ENCODE measurements at regions not wholly inside any gene's neighbourhood (a gene's known extent, or its start where the extent isn't known, plus 50 kb on each side); places are given as distances from the start of the nearest gene placed in this dataset.
A peak's percentile ranks its signal among the peaks of the same experiment; 100 is the strongest.
"Not testable (repeated sequence)": the region's sequence is repeated elsewhere in the genome, so short reads cannot be mapped to it uniquely, and the experiment has no call there.

GRCh38 chr9:30065888-30066287 is 2318.6 kb upstream of the ACO1 start:
- no TSS peak for BruUV-seq (replicated peaks)
- no peak for DNase-seq (ENCODE audit: low read depth, low spot score)
- H3K9me3 ChIP-seq (ENCODE audit: control insufficient read depth, insufficient read depth, low read depth, low read length): no peaks in the 10 kb centered on the region
- 0 out of 2 replicates have a peak, but pooled peaks have one; percentile 63 for ATAC-seq
- H3K4me3 ChIP-seq (ENCODE audit: low read depth in 2 of 2, low read length in 2 of 2): no peak overlapping the region
- no peaks in the 10 kb centered on the region for H3K36me3 ChIP-seq (ENCODE audit: control insufficient read depth, insufficient read depth, low read length)
- H3K4me1 ChIP-seq (ENCODE audit: control insufficient read depth, insufficient read depth, low read length): no peaks in the 10 kb centered on the region
- no peak overlapping the region for H3K27ac ChIP-seq (ENCODE audit: low read length)
- TF ChIP-seq SIN3A (IDR thresholded peaks at IDR 0.05; ENCODE audit: borderline replicate concordance, insufficient read depth, low read depth, low read length): no peak
- TF ChIP-seq TCF7L2 (IDR thresholded peaks at IDR 0.05; ENCODE audit: low read depth, low read length): no peak
- TF ChIP-seq, protein P1, sequence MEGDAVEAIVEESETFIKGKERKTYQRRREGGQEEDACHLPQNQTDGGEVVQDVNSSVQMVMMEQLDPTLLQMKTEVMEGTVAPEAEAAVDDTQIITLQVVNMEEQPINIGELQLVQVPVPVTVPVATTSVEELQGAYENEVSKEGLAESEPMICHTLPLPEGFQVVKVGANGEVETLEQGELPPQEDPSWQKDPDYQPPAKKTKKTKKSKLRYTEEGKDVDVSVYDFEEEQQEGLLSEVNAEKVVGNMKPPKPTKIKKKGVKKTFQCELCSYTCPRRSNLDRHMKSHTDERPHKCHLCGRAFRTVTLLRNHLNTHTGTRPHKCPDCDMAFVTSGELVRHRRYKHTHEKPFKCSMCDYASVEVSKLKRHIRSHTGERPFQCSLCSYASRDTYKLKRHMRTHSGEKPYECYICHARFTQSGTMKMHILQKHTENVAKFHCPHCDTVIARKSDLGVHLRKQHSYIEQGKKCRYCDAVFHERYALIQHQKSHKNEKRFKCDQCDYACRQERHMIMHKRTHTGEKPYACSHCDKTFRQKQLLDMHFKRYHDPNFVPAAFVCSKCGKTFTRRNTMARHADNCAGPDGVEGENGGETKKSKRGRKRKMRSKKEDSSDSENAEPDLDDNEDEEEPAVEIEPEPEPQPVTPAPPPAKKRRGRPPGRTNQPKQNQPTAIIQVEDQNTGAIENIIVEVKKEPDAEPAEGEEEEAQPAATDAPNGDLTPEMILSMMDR (IDR thresholded peaks at IDR 0.05): peak; percentile 53
- no peak for TF ChIP-seq POLR2AphosphoS5 (IDR thresholded peaks at IDR 0.05; ENCODE audit: low read depth, low read length)
- TF ChIP-seq, protein P2, sequence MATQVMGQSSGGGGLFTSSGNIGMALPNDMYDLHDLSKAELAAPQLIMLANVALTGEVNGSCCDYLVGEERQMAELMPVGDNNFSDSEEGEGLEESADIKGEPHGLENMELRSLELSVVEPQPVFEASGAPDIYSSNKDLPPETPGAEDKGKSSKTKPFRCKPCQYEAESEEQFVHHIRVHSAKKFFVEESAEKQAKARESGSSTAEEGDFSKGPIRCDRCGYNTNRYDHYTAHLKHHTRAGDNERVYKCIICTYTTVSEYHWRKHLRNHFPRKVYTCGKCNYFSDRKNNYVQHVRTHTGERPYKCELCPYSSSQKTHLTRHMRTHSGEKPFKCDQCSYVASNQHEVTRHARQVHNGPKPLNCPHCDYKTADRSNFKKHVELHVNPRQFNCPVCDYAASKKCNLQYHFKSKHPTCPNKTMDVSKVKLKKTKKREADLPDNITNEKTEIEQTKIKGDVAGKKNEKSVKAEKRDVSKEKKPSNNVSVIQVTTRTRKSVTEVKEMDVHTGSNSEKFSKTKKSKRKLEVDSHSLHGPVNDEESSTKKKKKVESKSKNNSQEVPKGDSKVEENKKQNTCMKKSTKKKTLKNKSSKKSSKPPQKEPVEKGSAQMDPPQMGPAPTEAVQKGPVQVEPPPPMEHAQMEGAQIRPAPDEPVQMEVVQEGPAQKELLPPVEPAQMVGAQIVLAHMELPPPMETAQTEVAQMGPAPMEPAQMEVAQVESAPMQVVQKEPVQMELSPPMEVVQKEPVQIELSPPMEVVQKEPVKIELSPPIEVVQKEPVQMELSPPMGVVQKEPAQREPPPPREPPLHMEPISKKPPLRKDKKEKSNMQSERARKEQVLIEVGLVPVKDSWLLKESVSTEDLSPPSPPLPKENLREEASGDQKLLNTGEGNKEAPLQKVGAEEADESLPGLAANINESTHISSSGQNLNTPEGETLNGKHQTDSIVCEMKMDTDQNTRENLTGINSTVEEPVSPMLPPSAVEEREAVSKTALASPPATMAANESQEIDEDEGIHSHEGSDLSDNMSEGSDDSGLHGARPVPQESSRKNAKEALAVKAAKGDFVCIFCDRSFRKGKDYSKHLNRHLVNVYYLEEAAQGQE (IDR thresholded peaks at IDR 0.05; ENCODE audit: insufficient read depth in 1 of 2, low read depth in 2 of 2, low read length in 1 of 2): no peak
- CTCF ChIA-PET: no interaction called here
- intact Hi-C loops (cut with micrococcal nuclease; ENCODE audit: unreplicated experiment) (no loop called here), in situ Hi-C loops (cut with HindIII; ENCODE audit: low pct_unique_long_range_greater_than_20kb, low sequenced_read_pairs) (no loop called here)
- POLR2A ChIA-PET: no interaction called here
- H3K27me3 ChIP-seq (ENCODE audit: control insufficient read depth, insufficient read depth, low read length): no peaks in the 10 kb centered on the region

- H3K27ac ChIP-seq (ENCODE audit: low read length); ATAC-seq; H3K9me3 ChIP-seq (ENCODE audit: control insufficient read depth, insufficient read depth, low read depth, low read length); BruUV-seq (replicated peaks); H3K36me3 ChIP-seq (ENCODE audit: control insufficient read depth, insufficient read depth, low read length); in situ Hi-C loops (cut with HindIII; ENCODE audit: low pct_unique_long_range_greater_than_20kb, low sequenced_read_pairs); intact Hi-C loops (cut with micrococcal nuclease; ENCODE audit: unreplicated experiment); DNase-seq (ENCODE audit: low read depth, low spot score); H3K4me1 ChIP-seq (ENCODE audit: control insufficient read depth, insufficient read depth, low read length); CTCF ChIA-PET; POLR2A ChIA-PET; H3K4me3 ChIP-seq (ENCODE audit: low read depth in 2 of 2, low read length in 2 of 2); H3K27me3 ChIP-seq (ENCODE audit: control insufficient read depth, insufficient read depth, low read length): not testable (repeated sequence)
Measured at GRCh38 chr9:30069236-30069635, 2315.2 kb upstream of the ACO1 start.

GRCh38 chr9:30075022-30075421 is 2309.4 kb upstream of the ACO1 start:
- in situ Hi-C loops (cut with HindIII; ENCODE audit: low pct_unique_long_range_greater_than_20kb, low sequenced_read_pairs) (no loop called here), intact Hi-C loops (cut with micrococcal nuclease; ENCODE audit: unreplicated experiment) (no loop called here)
- Histone ChIP-seq H3K27ac (ENCODE audit: low read length) (no peak overlapping the region), H3K36me3 (ENCODE audit: control insufficient read depth, insufficient read depth, low read length) (no peaks in the 10 kb centered on the region), H3K27me3 (ENCODE audit: control insufficient read depth, insufficient read depth, low read length) (no peaks in the 10 kb centered on the region), H3K4me3 (ENCODE audit: low read depth in 2 of 2, low read length in 2 of 2) (no peak overlapping the region), H3K4me1 (ENCODE audit: control insufficient read depth, insufficient read depth, low read length) (no peaks in the 10 kb centered on the region), H3K9me3 (ENCODE audit: control insufficient read depth, insufficient read depth, low read depth, low read length) (no peaks in the 10 kb centered on the region)
- POLR2A ChIA-PET: no interaction called here
- no TSS peak for BruUV-seq (replicated peaks)
- TF ChIP-seq, protein P2 (IDR thresholded peaks at IDR 0.05; ENCODE audit: insufficient read depth in 1 of 2, low read depth in 2 of 2, low read length in 1 of 2): no peak
- no peak for TF ChIP-seq SIN3A (IDR thresholded peaks at IDR 0.05; ENCODE audit: borderline replicate concordance, insufficient read depth, low read depth, low read length)
- no peak for TF ChIP-seq POLR2AphosphoS5 (IDR thresholded peaks at IDR 0.05; ENCODE audit: low read depth, low read length)
- TF ChIP-seq TCF7L2 (IDR thresholded peaks at IDR 0.05; ENCODE audit: low read depth, low read length): no peak
- TF ChIP-seq, protein P1 (IDR thresholded peaks at IDR 0.05): no peak
- ATAC-seq: no peak
- CTCF ChIA-PET: no interaction called here
- no peak for DNase-seq (ENCODE audit: low read depth, low spot score)
